Progenitor cell of endocrine pancreas (in vitro differentiated cells): ENCODE measurements at regions not wholly inside any gene's neighbourhood (a gene's known extent, or its start where the extent isn't known, plus 50 kb on each side); places are given as distances from the start of the nearest gene placed in this dataset.

Source experiments
- DNase-seq: peaks from one replicate; pipeline ENCODE4 v3.0.0; 2021; ENCODE audit warnings: low spot score; ENCODE audit not compliant: unreplicated experiment
- H3K27ac Mint-ChIP-seq: 2 replicates; pipeline ENCODE4 v1.8.0; 2021; ENCODE audit warnings: mild to moderate bottlenecking, moderate library complexity, mixed read lengths
- H3K27me3 Mint-ChIP-seq: 2 replicates; pipeline ENCODE4 v1.8.0; 2021; ENCODE audit warnings: mixed read lengths
- H3K36me3 Mint-ChIP-seq: 2 replicates; pipeline ENCODE4 v1.8.0; 2022; ENCODE audit warnings: mixed read lengths; ENCODE audit not compliant: insufficient read depth
- H3K4me1 Mint-ChIP-seq: 2 replicates; pipeline ENCODE4 v1.8.0; 2021; ENCODE audit warnings: low read depth, mixed read lengths
- H3K4me3 Mint-ChIP-seq: 2 replicates; pipeline ENCODE4 v1.8.0; 2021; ENCODE audit warnings: low read depth, mild to moderate bottlenecking, moderate library complexity, mixed read lengths
- H3K9me3 Mint-ChIP-seq: 2 replicates; pipeline ENCODE4 v1.8.0; 2021; ENCODE audit warnings: low read depth, mixed read lengths
- TF ChIP-seq, protein P1 (sequence below): fragments of 200-600 bp; sonication (generic); IDR thresholded peaks from one replicate; pipeline ENCODE4 v1.5.0; 2021; ENCODE audit warnings: antibody characterized with exemption, mild to moderate bottlenecking; ENCODE audit not compliant: unreplicated experiment

- Mint-ChIP-seq H3K36me3 (no peaks in the 10 kb centered on the region), H3K27me3 (no peaks in the 10 kb centered on the region)
These were observed 521.5 kb downstream of the SLITRK6 start for GRCh38 chr13:85277748-85278147.

DNA sequence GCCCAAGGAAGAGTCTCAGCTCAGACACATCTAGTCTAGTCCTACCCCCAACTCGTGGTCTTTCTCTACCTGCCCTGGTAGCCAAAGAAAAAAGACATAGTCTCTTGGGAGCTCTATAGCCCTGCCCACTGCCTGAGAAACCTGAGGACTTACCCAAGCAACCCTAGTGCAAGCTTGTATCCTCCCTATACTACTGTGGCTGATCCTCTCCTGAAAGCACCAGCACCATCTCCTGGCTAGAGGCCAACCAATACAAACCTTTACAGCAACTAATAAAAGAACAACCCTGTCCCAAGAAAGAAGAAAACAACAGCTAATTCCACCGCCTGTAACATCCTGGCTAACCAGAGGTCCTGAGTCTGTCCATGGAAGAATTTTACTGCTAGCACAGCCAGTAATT lies 532.4 kb downstream of the SLITRK6 start:
- peaks cover 4% of the 10 kb centered on the region for H3K27me3 Mint-ChIP-seq
- peaks cover 3% of the 10 kb centered on the region for H3K4me1 Mint-ChIP-seq
- no peak for DNase-seq

More at GRCh38 chr13:85277748-85278147, 521.5 kb downstream of the SLITRK6 start:
- Mint-ChIP-seq H3K4me1 (peaks cover 15% of the 10 kb centered on the region), H3K9me3 (peaks cover 6% of the 10 kb centered on the region), H3K27ac (peak overlapping the region; percentile 54), H3K4me3 (no peak overlapping the region)
- TF ChIP-seq, protein P1, sequence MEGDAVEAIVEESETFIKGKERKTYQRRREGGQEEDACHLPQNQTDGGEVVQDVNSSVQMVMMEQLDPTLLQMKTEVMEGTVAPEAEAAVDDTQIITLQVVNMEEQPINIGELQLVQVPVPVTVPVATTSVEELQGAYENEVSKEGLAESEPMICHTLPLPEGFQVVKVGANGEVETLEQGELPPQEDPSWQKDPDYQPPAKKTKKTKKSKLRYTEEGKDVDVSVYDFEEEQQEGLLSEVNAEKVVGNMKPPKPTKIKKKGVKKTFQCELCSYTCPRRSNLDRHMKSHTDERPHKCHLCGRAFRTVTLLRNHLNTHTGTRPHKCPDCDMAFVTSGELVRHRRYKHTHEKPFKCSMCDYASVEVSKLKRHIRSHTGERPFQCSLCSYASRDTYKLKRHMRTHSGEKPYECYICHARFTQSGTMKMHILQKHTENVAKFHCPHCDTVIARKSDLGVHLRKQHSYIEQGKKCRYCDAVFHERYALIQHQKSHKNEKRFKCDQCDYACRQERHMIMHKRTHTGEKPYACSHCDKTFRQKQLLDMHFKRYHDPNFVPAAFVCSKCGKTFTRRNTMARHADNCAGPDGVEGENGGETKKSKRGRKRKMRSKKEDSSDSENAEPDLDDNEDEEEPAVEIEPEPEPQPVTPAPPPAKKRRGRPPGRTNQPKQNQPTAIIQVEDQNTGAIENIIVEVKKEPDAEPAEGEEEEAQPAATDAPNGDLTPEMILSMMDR, result no peak
- DNase-seq, result no peak

DNA sequence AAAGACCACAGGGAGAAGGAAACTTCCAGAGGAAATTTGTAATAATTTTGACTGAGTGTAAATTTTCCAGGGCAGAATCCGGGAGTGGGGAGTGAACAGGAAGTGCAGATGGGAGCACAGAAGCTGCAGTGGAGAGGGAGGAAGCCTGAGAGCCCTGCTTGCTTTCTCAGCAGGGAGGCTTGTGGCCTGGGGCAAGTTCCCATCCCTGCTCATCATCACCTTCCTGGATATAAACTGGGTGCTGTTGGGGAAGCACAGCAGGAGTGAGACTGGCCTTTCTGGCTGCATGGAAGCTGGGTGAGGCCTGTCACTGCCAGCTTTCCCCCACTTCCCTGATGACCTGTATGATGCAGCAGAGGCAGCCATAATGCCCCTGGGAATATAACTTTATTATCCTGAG lies 532.9 kb downstream of the SLITRK6 start:
- peaks cover 4% of the 10 kb centered on the region for H3K27me3 Mint-ChIP-seq
- H3K9me3 Mint-ChIP-seq, result peaks cover 6% of the 10 kb centered on the region
- no peak overlapping the region for H3K27ac Mint-ChIP-seq
- TF ChIP-seq, protein P1, result no peak
- no peaks in the 10 kb centered on the region for H3K36me3 Mint-ChIP-seq
- H3K4me1 Mint-ChIP-seq, result peaks cover 6% of the 10 kb centered on the region
- no peak for DNase-seq
- no peak overlapping the region for H3K4me3 Mint-ChIP-seq

More for the DNA sequence above, 532.4 kb downstream of the SLITRK6 start:
- no peak overlapping the region for H3K4me3 Mint-ChIP-seq
- TF ChIP-seq, protein P1, result no peak
- H3K36me3 Mint-ChIP-seq, result no peaks in the 10 kb centered on the region
- peaks cover 10% of the 10 kb centered on the region for H3K9me3 Mint-ChIP-seq
- H3K27ac Mint-ChIP-seq, result no peak overlapping the region

- TF ChIP-seq, protein P1, result no peak
- Mint-ChIP-seq H3K4me1 (peaks cover 6% of the 10 kb centered on the region), H3K27me3 (peaks cover 4% of the 10 kb centered on the region), H3K27ac (no peak overlapping the region), H3K36me3 (no peaks in the 10 kb centered on the region), H3K4me3 (no peak overlapping the region), H3K9me3 (peaks cover 4% of the 10 kb centered on the region)
- no peak for DNase-seq
These were observed 533.9 kb downstream of the SLITRK6 start for GRCh38 chr13:85265296-85265695.

GRCh38 chr13:85262499-85262898 lies 536.7 kb downstream of the SLITRK6 start:
- H3K27me3 Mint-ChIP-seq, result peaks cover 4% of the 10 kb centered on the region
- no peak for DNase-seq
- H3K27ac Mint-ChIP-seq, result no peak overlapping the region
- TF ChIP-seq, protein P1, result no peak
- H3K9me3 Mint-ChIP-seq, result no peaks in the 10 kb centered on the region
- no peaks in the 10 kb centered on the region for H3K36me3 Mint-ChIP-seq
- peaks cover 6% of the 10 kb centered on the region for H3K4me1 Mint-ChIP-seq
- no peak overlapping the region for H3K4me3 Mint-ChIP-seq
